Kidney (tissue), 13 donors: ENCODE measurements at regions not wholly inside any gene's neighbourhood (a gene's known extent, or its start where the extent isn't known, plus 50 kb on each side); places are given as distances from the start of the nearest gene placed in this dataset.

ENCODE experiments used
- DNase-seq, 5 donors: peaks; one replicate each; pipeline ENCODE4 v3.0.0-alpha.2; 2013 to 2020
- FAIRE-seq: peaks from 2 replicates; lab custom pipeline; 2012; peaks lifted over from hg19 to GRCh38; lab: Jason Lieb, UNC
- H3K27ac ChIP-seq, 2 donors: one replicate each; pipeline ENCODE4 v1.7.0; 2013; ENCODE audit warnings: low read depth in 2 of 2, low read length in 2 of 2, inconsistent platforms in 1 of 2
- H3K27me3 ChIP-seq: one replicate; pipeline ENCODE4 v1.7.1; 2013; ENCODE audit warnings: low read length, inconsistent platforms; ENCODE audit not compliant: control insufficient read depth, insufficient read depth
- H3K36me3 ChIP-seq, 3 donors: one replicate each; pipeline versions ENCODE4 v1.7.0 to v1.7.1; 2013; ENCODE audit warnings: low read length in 3 of 3, control low read depth in 1 of 3, inconsistent platforms in 1 of 3; ENCODE audit not compliant: insufficient read depth in 3 of 3, control insufficient read depth in 2 of 3
- H3K4me1 ChIP-seq, 3 donors: one replicate each; pipeline versions ENCODE4 v1.7.0 to v1.7.1; 2013; ENCODE audit warnings: low read length in 3 of 3, inconsistent platforms in 1 of 3, low read depth in 1 of 3; ENCODE audit not compliant: control insufficient read depth in 2 of 3, insufficient read depth in 2 of 3
- H3K4me3 ChIP-seq, 3 donors: one replicate each; pipeline versions ENCODE4 v1.7.0 to v1.8.1; 2013; ENCODE audit warnings: low read length in 3 of 3, control low read depth in 1 of 3, inconsistent platforms in 1 of 3
- H3K9ac ChIP-seq, 3 donors: one replicate each; pipeline versions ENCODE4 v1.7.0 to v1.7.1; 2013; ENCODE audit warnings: low read length in 3 of 3, control low read depth in 1 of 3, inconsistent platforms in 1 of 3
- H3K9me3 ChIP-seq, 3 donors: one replicate each; pipeline versions ENCODE4 v1.7.0 to v1.7.1; 2013; ENCODE audit warnings: low read length in 3 of 3, control low read depth in 1 of 3, inconsistent platforms in 1 of 3; ENCODE audit not compliant: control insufficient read depth in 2 of 3, insufficient read depth in 1 of 3
- CTCF ChIP-seq: IDR thresholded peaks from 3 replicates; pipeline ENCODE4 v1.5.1; 2012; ENCODE audit warnings: mild to moderate bottlenecking, moderate library complexity, borderline replicate concordance; ENCODE audit not compliant: insufficient read depth; ENCODE audit errors: extremely low read depth
- intact Hi-C: fragments of 100-400 bp; cut with DNase I; formaldehyde crosslinking; loops from one replicate; pipeline ENCODE4 v1.11.1; 2022
- donor health status: control.
- donor health status: control.
- donor health status: control.
- donor health status: control.
- donor health status: control.
- donor health status: DM: yes; HTN: yes; CAD: no.
- donor health status: Normal renal cell carcinoma (clear cell type).

GRCh38 chr7:52074912-52075311 lies 758.3 kb upstream of the COBL start:
- Histone ChIP-seq H3K27me3 (no peaks in the 10 kb centered on the region), H3K27ac (no peak overlapping the region), H3K4me3 (no peak overlapping the region), H3K9ac (no peak overlapping the region), H3K4me1 (no peaks in the 10 kb centered on the region), H3K9me3 (peaks cover 0 to 2% (median 0%) of the 10 kb centered on the region in 3 donors), H3K36me3 (no peaks in the 10 kb centered on the region)
- intact Hi-C loops = no loop called here
- FAIRE-seq = no peak
- no peak for TF ChIP-seq CTCF
- no peak for DNase-seq

GRCh38 chr7:52074071-52074470 lies 757.5 kb upstream of the COBL start:
- Histone ChIP-seq H3K4me1 (no peaks in the 10 kb centered on the region), H3K9ac (no peak overlapping the region), H3K27ac (no peak overlapping the region), H3K9me3 (peaks cover 0 to 2% (median 0%) of the 10 kb centered on the region in 3 donors), H3K36me3 (no peaks in the 10 kb centered on the region), H3K4me3 (no peak overlapping the region), H3K27me3 (no peaks in the 10 kb centered on the region)
- intact Hi-C loops = no loop called here
- no peak for TF ChIP-seq CTCF
- DNase-seq (no peak), FAIRE-seq (no peak)

GRCh38 chr7:52071744-52072143 lies 755.1 kb upstream of the COBL start:
- intact Hi-C loops = no loop called here
- Histone ChIP-seq H3K4me3 (no peak overlapping the region), H3K27me3 (no peaks in the 10 kb centered on the region), H3K9ac (no peak overlapping the region), H3K36me3 (no peaks in the 10 kb centered on the region), H3K9me3 (peaks cover 0 to 2% (median 0%) of the 10 kb centered on the region in 3 donors), H3K4me1 (no peaks in the 10 kb centered on the region), H3K27ac (no peak overlapping the region)
- FAIRE-seq = no peak
- no peak for DNase-seq
- no peak for TF ChIP-seq CTCF

GRCh38 chr7:52064493-52064892 lies 747.9 kb upstream of the COBL start:
- no peaks in the 10 kb centered on the region for H3K27me3 ChIP-seq
- H3K9me3 ChIP-seq = no peaks in the 10 kb centered on the region
- no peak overlapping the region for H3K27ac ChIP-seq
- no peak for TF ChIP-seq CTCF
- intact Hi-C loops = no loop called here
- H3K36me3 ChIP-seq = no peaks in the 10 kb centered on the region
- DNase-seq (no peak), FAIRE-seq (no peak)
- no peak overlapping the region for H3K9ac ChIP-seq
- no peaks in the 10 kb centered on the region for H3K4me1 ChIP-seq
- H3K4me3 ChIP-seq = no peak overlapping the region
